ENCODE measurements at regions not wholly inside any gene's neighbourhood (a gene's known extent, or its start where the extent isn't known, plus 50 kb on each side); places are given as distances from the start of the nearest gene placed in this dataset.
A peak's percentile ranks its signal among the peaks of the same experiment; 100 is the strongest.

GRCh38 chr4:127419431-127419830, 213.3 kb upstream of the INTU start:
- no peaks in the 10 kb centered on the region for H3K9me3 Mint-ChIP-seq
- DNase-seq (ENCODE audit: low read depth, low spot score), result no peak
- no peak overlapping the region for H3K27ac Mint-ChIP-seq (ENCODE audit: unreplicated experiment)
- no peak overlapping the region for H3K4me3 Mint-ChIP-seq
- TF ChIP-seq CTCF (conservative IDR thresholded peaks at IDR 0.05), result no peak
- H3K27me3 Mint-ChIP-seq (ENCODE audit: low read depth), result no peaks in the 10 kb centered on the region
- no peaks in the 10 kb centered on the region for H3K36me3 Mint-ChIP-seq (ENCODE audit: low read depth)
- H3K4me1 Mint-ChIP-seq, result no peaks in the 10 kb centered on the region

- no peaks in the 10 kb centered on the region for H3K4me1 Mint-ChIP-seq
- no peaks in the 10 kb centered on the region for H3K36me3 Mint-ChIP-seq (ENCODE audit: low read depth)
- no peak for TF ChIP-seq CTCF (conservative IDR thresholded peaks at IDR 0.05)
- no peak overlapping the region for H3K27ac Mint-ChIP-seq (ENCODE audit: unreplicated experiment)
- no peak for DNase-seq (ENCODE audit: low read depth, low spot score)
- H3K27me3 Mint-ChIP-seq (ENCODE audit: low read depth), result no peaks in the 10 kb centered on the region
- H3K4me3 Mint-ChIP-seq, result no peak overlapping the region
- no peaks in the 10 kb centered on the region for H3K9me3 Mint-ChIP-seq
Observed at GRCh38 chr4:127421437-127421836, 211.3 kb upstream of the INTU start.

GRCh38 chr4:127425202-127425845, 207.4 kb upstream of the INTU start:
- Mint-ChIP-seq H3K27ac (ENCODE audit: unreplicated experiment) (peak overlapping the region; percentile 52), H3K36me3 (ENCODE audit: low read depth) (peaks cover 2% of the 10 kb centered on the region), H3K4me1 (no peaks in the 10 kb centered on the region), H3K27me3 (ENCODE audit: low read depth) (no peaks in the 10 kb centered on the region), H3K4me3 (no peak overlapping the region), H3K9me3 (peaks cover 12% of the 10 kb centered on the region)
- no peak for TF ChIP-seq CTCF (conservative IDR thresholded peaks at IDR 0.05)
- no peak for DNase-seq (ENCODE audit: low read depth, low spot score)

- H3K27me3 Mint-ChIP-seq (ENCODE audit: low read depth), result no peaks in the 10 kb centered on the region
- no peak for DNase-seq (ENCODE audit: low read depth, low spot score)
Observed at GRCh38 chr4:127425851-127426250, 206.9 kb upstream of the INTU start.

GRCh38 chr4:127441571-127441970, 191.2 kb upstream of the INTU start:
- Mint-ChIP-seq H3K27ac (ENCODE audit: unreplicated experiment) (no peak overlapping the region), H3K27me3 (ENCODE audit: low read depth) (no peaks in the 10 kb centered on the region), H3K9me3 (no peaks in the 10 kb centered on the region), H3K36me3 (ENCODE audit: low read depth) (no peaks in the 10 kb centered on the region), H3K4me1 (peaks cover 7% of the 10 kb centered on the region), H3K4me3 (no peak overlapping the region)
- TF ChIP-seq CTCF (conservative IDR thresholded peaks at IDR 0.05), result no peak
- DNase-seq (ENCODE audit: low read depth, low spot score), result no peak

More at GRCh38 chr4:127425851-127426250, 206.9 kb upstream of the INTU start:
- H3K36me3 Mint-ChIP-seq (ENCODE audit: low read depth), result peaks cover 2% of the 10 kb centered on the region
- H3K27ac Mint-ChIP-seq (ENCODE audit: unreplicated experiment), result no peak overlapping the region
- peaks cover 14% of the 10 kb centered on the region for H3K9me3 Mint-ChIP-seq
- H3K4me3 Mint-ChIP-seq, result no peak overlapping the region
- H3K4me1 Mint-ChIP-seq, result no peaks in the 10 kb centered on the region
- TF ChIP-seq CTCF (conservative IDR thresholded peaks at IDR 0.05), result no peak

All from neural crest cell (in vitro differentiated cells).